SK-N-MC (cell line): ENCODE measurements at regions not wholly inside any gene's neighbourhood (a gene's known extent, or its start where the extent isn't known, plus 50 kb on each side); places are given as distances from the start of the nearest gene placed in this dataset.
A peak's percentile ranks its signal among the peaks of the same experiment; 100 is the strongest.

Source experiments
- DNase-seq: peaks from one replicate; pipeline ENCODE4 v3.0.0-alpha.2; 2011; ENCODE audit warnings: low read depth, low spot score
- H3K27ac ChIP-seq: fragments of 200-600 bp; sonication (generic); 2 replicates; pipeline ENCODE4 v1.5.1; 2016; ENCODE audit warnings: mixed run types
- H3K36me3 ChIP-seq: fragments of 200-600 bp; sonication (generic); 2 replicates; pipeline ENCODE4 v1.6.1; 2017; ENCODE audit warnings: antibody characterized with exemption, low read length, mixed read lengths; ENCODE audit not compliant: insufficient read depth
- H3K4me3 ChIP-seq: fragments of 200-600 bp; sonication (generic); 2 replicates; pipeline ENCODE4 v1.5.1; 2016
- H3K9ac ChIP-seq: fragments of 200-600 bp; sonication (generic); 2 replicates; pipeline ENCODE4 v1.8.0; 2017; ENCODE audit warnings: mixed run types, mixed read lengths; ENCODE audit not compliant: insufficient read length
- H3K9me3 ChIP-seq: fragments of 200-600 bp; sonication (generic); 2 replicates; pipeline ENCODE4 v1.6.1; 2017; ENCODE audit warnings: low read depth, mild to moderate bottlenecking, antibody characterized with exemption, low read length, moderate library complexity, mixed read lengths
- EZH2 ChIP-seq: fragments of 200-600 bp; sonication (generic); IDR thresholded peaks from one replicate; pipeline ENCODE4 v1.6.1; 2017; ENCODE audit warnings: antibody characterized with exemption
- FOXP2 ChIP-seq: optimal IDR thresholded peaks from 2 replicates; pipeline ENCODE3; 2011; ENCODE audit warnings: mild to moderate bottlenecking, moderate library complexity; ENCODE audit not compliant: insufficient read depth; ENCODE audit errors: extremely low read length, control extremely low read depth
- POLR2AphosphoS5 ChIP-seq: IDR thresholded peaks from 2 replicates; pipeline ENCODE4 v1.6.1; 2012; ENCODE audit warnings: mild to moderate bottlenecking, low read depth, low read length, borderline replicate concordance

- Histone ChIP-seq H3K9ac (no peak overlapping the region), H3K4me3 (no peak overlapping the region), H3K36me3 (no peaks in the 10 kb centered on the region), H3K9me3 (no peaks in the 10 kb centered on the region), H3K27ac (no peak overlapping the region)
- TF ChIP-seq EZH2 (no peak), POLR2AphosphoS5 (no peak), FOXP2 (no peak)
- DNase-seq: no peak
Measured at GRCh38 chr12:38137287-38137686, 179.3 kb upstream of the ALG10B start.

- DNase-seq: no peak
- H3K9me3 ChIP-seq: no peaks in the 10 kb centered on the region
- H3K36me3 ChIP-seq: no peaks in the 10 kb centered on the region
- H3K4me3 ChIP-seq: no peak overlapping the region
- TF ChIP-seq POLR2AphosphoS5: no peak
- H3K27ac ChIP-seq: no peak overlapping the region
- no peak overlapping the region for H3K9ac ChIP-seq
Measured at GRCh38 chr12:38137716-38138115, 178.9 kb upstream of the ALG10B start.

GRCh38 chr12:38138225-38139221, 178.1 kb upstream of the ALG10B start:
- Histone ChIP-seq H3K27ac (no peak overlapping the region), H3K9ac (peak overlapping the region; percentile 23), H3K9me3 (no peaks in the 10 kb centered on the region), H3K4me3 (peak overlapping the region; percentile 80), H3K36me3 (no peaks in the 10 kb centered on the region)
- peak; percentile 35 for DNase-seq
- no peak for TF ChIP-seq FOXP2
- no peak for TF ChIP-seq POLR2AphosphoS5
- no peak for TF ChIP-seq EZH2

GRCh38 chr12:38139456-38139855, 177.1 kb upstream of the ALG10B start:
- no peak for DNase-seq
- Histone ChIP-seq H3K36me3 (no peaks in the 10 kb centered on the region), H3K9me3 (no peaks in the 10 kb centered on the region), H3K4me3 (no peak overlapping the region), H3K9ac (no peak overlapping the region), H3K27ac (no peak overlapping the region)
- TF ChIP-seq POLR2AphosphoS5 (no peak), FOXP2 (no peak), EZH2 (no peak)

GRCh38 chr12:38141239-38141638, 175.3 kb upstream of the ALG10B start:
- Histone ChIP-seq H3K36me3 (no peaks in the 10 kb centered on the region), H3K27ac (no peak overlapping the region), H3K9me3 (no peaks in the 10 kb centered on the region), H3K4me3 (no peak overlapping the region), H3K9ac (no peak overlapping the region)
- TF ChIP-seq FOXP2 (no peak), POLR2AphosphoS5 (no peak), EZH2 (no peak)
- DNase-seq: no peak

- Histone ChIP-seq H3K36me3 (no peaks in the 10 kb centered on the region), H3K9ac (no peak overlapping the region), H3K27ac (no peak overlapping the region), H3K9me3 (no peaks in the 10 kb centered on the region), H3K4me3 (no peak overlapping the region)
- TF ChIP-seq EZH2: no peak
- TF ChIP-seq POLR2AphosphoS5: no peak
- TF ChIP-seq FOXP2: no peak
- no peak for DNase-seq
Measured at GRCh38 chr12:38141861-38142260, 174.7 kb upstream of the ALG10B start.

- Histone ChIP-seq H3K4me3 (no peak overlapping the region), H3K9me3 (no peaks in the 10 kb centered on the region), H3K9ac (no peak overlapping the region), H3K36me3 (no peaks in the 10 kb centered on the region), H3K27ac (no peak overlapping the region)
- no peak for TF ChIP-seq POLR2AphosphoS5
- no peak for TF ChIP-seq EZH2
- no peak for TF ChIP-seq FOXP2
- no peak for DNase-seq
Measured at GRCh38 chr12:38142974-38143373, 173.6 kb upstream of the ALG10B start.

GRCh38 chr12:38144049-38144448, 172.5 kb upstream of the ALG10B start:
- Histone ChIP-seq H3K9ac (no peak overlapping the region), H3K4me3 (no peak overlapping the region), H3K36me3 (no peaks in the 10 kb centered on the region), H3K27ac (no peak overlapping the region), H3K9me3 (no peaks in the 10 kb centered on the region)
- TF ChIP-seq FOXP2 (no peak), EZH2 (no peak), POLR2AphosphoS5 (no peak)
- DNase-seq: no peak
